H1 (cell line): ENCODE measurements at regions not wholly inside any gene's neighbourhood (a gene's known extent, or its start where the extent isn't known, plus 50 kb on each side); places are given as distances from the start of the nearest gene placed in this dataset.

Experiments used
- CTCF ChIA-PET: fragments of 300-600 bp; sonication (Branson Sonifier 250); formaldehyde crosslinking; loops from one replicate; lab custom pipeline; 2021; ENCODE audit not compliant: partially characterized antibody; lab: Charles Lee
- POLR2A ChIA-PET: fragments of 300-600 bp; sonication (Branson Sonifier 250); formaldehyde crosslinking; loops from one replicate; lab custom pipeline; 2021; ENCODE audit warnings: inconsistent platforms; ENCODE audit not compliant: partially characterized antibody; lab: Charles Lee
- DNase-seq, 2 experiments: peaks; one replicate each; pipeline versions ENCODE4 v3.0.0 to v3.0.0-alpha.2; 2010 to 2022; ENCODE audit warnings: low spot score in 2 of 2, low read depth in 1 of 2, mixed read lengths in 1 of 2
- FAIRE-seq: peaks from 2 replicates; lab custom pipeline; 2011; peaks lifted over from hg19 to GRCh38; lab: Jason Lieb, UNC
- H2AFZ ChIP-seq: 2 replicates; pipeline ENCODE4 v1.8.1; 2012; ENCODE audit warnings: low read length, inconsistent platforms
- H2AK5ac ChIP-seq: 2 replicates; pipeline ENCODE4 v1.6.1; 2013; ENCODE audit warnings: low read depth, low read length
- H2BK120ac ChIP-seq: replicated peaks from 2 replicates; pipeline ENCODE3; 2013; ENCODE audit warnings: low read depth, low read length, inconsistent platforms
- H2BK12ac ChIP-seq: 2 replicates; pipeline ENCODE4 v1.6.1; 2013; ENCODE audit warnings: low read depth, low read length
- H2BK15ac ChIP-seq: 2 replicates; pipeline ENCODE4 v1.6.1; 2013; ENCODE audit warnings: low read length
- H2BK20ac ChIP-seq: 2 replicates; pipeline ENCODE4 v1.6.1; 2013; ENCODE audit warnings: low read length
- H2BK5ac ChIP-seq: 2 replicates; pipeline ENCODE4 v1.6.1; 2013; ENCODE audit warnings: low read depth, low read length
- H3K14ac ChIP-seq: 2 replicates; pipeline ENCODE4 v1.6.1; 2013; ENCODE audit warnings: inconsistent platforms; ENCODE audit not compliant: insufficient read length
- H3K18ac ChIP-seq: 2 replicates; pipeline ENCODE4 v1.6.1; 2013; ENCODE audit warnings: low read length; ENCODE audit errors: extremely low read depth
- H3K23ac ChIP-seq: 2 replicates; pipeline ENCODE4 v1.6.1; 2013; ENCODE audit warnings: inconsistent platforms; ENCODE audit not compliant: insufficient read length
- H3K23me2 ChIP-seq: 2 replicates; pipeline ENCODE4 v1.6.1; 2013; ENCODE audit warnings: low read depth, low read length
- H3K27ac ChIP-seq: 2 replicates; pipeline ENCODE4 v1.6.1; 2011; ENCODE audit warnings: low read depth, low read length, inconsistent platforms
- H3K27me3 ChIP-seq, 4 experiments: replicated peaks in 1 of 4; 1 replicate in 1 of 4; 2 replicates in 3 of 4; pipeline versions ENCODE4 v1.6.1 to v1.8.1; 2011 to 2013; ENCODE audit warnings: low read length in 3 of 4, mild to moderate bottlenecking in 3 of 4, inconsistent platforms in 2 of 4, mixed read lengths in 2 of 4, moderate library complexity in 1 of 4; ENCODE audit not compliant: control insufficient read depth in 3 of 4, insufficient read depth in 3 of 4; ENCODE audit errors: extremely low read depth in 1 of 4
- H3K36me3 ChIP-seq, 4 experiments: 2 replicates each; pipeline versions ENCODE4 v1.6.1 to v1.8.1; 2011 to 2013; ENCODE audit warnings: mild to moderate bottlenecking in 4 of 4, low read length in 3 of 4, moderate library complexity in 2 of 4, control low read depth in 1 of 4, inconsistent platforms in 1 of 4; ENCODE audit not compliant: insufficient read depth in 4 of 4, control insufficient read depth in 2 of 4
- H3K4ac ChIP-seq: replicated peaks from 2 replicates; pipeline ENCODE3; 2013; ENCODE audit warnings: low read length, low read depth, mixed read lengths, inconsistent platforms; ENCODE audit not compliant: insufficient read length
- H3K4me1 ChIP-seq, 4 experiments: replicated peaks in 1 of 4; 1 replicate in 1 of 4; 2 replicates in 3 of 4; pipeline versions ENCODE4 v1.6.1 to v1.8.1; 2011 to 2013; ENCODE audit warnings: low read length in 3 of 4, inconsistent platforms in 2 of 4, mixed read lengths in 1 of 4; ENCODE audit not compliant: insufficient read depth in 4 of 4, control insufficient read depth in 3 of 4
- H3K4me2 ChIP-seq, 2 experiments: 2 replicates each; pipeline versions ENCODE4 v1.6.1 to v1.8.1; 2011 to 2013; ENCODE audit warnings: low read depth in 2 of 2, low read length in 2 of 2, control low read depth in 1 of 2, inconsistent platforms in 1 of 2, mild to moderate bottlenecking in 1 of 2; ENCODE audit not compliant: insufficient read depth in 1 of 2
- H3K4me3 ChIP-seq, 4 experiments: fragments of 200-600, 300-600 bp in 1 of 4; sonication (generic), shearing (Covaris generic), sonication (Bioruptor Twin) in 1 of 4; 2 replicates each; pipeline versions ENCODE4 v1.5.1 to v1.8.1; 2011 to 2016; ENCODE audit warnings: low read length in 4 of 4, low read depth in 3 of 4, control low read depth in 2 of 4, inconsistent platforms in 2 of 4, mild to moderate bottlenecking in 2 of 4, mixed read lengths in 1 of 4, moderate library complexity in 1 of 4; ENCODE audit not compliant: insufficient read depth in 2 of 4; ENCODE audit errors: extremely low read depth in 1 of 4
- H3K56ac ChIP-seq: replicated peaks from 2 replicates; pipeline ENCODE3; 2013; ENCODE audit warnings: low read depth, mild to moderate bottlenecking, mixed read lengths, low read length, inconsistent platforms; ENCODE audit not compliant: insufficient read length
- H3K79me1 ChIP-seq: 2 replicates; pipeline ENCODE4 v1.6.1; 2013; ENCODE audit warnings: low read depth, low read length, control low read depth
- H3K79me2 ChIP-seq, 2 experiments: 2 replicates each; pipeline versions ENCODE4 v1.6.1 to v1.8.1; 2012 to 2013; ENCODE audit warnings: low read length in 2 of 2, mild to moderate bottlenecking in 2 of 2, inconsistent platforms in 1 of 2; ENCODE audit not compliant: insufficient read depth in 2 of 2, control insufficient read depth in 1 of 2
- H3K9ac ChIP-seq, 4 experiments: replicated peaks in 1 of 4; 1 replicate in 1 of 4; 2 replicates in 3 of 4; pipeline versions ENCODE4 v1.6.1 to v1.8.1; 2011 to 2013; ENCODE audit warnings: low read depth in 3 of 4, low read length in 3 of 4, control low read depth in 2 of 4, mild to moderate bottlenecking in 2 of 4, moderate library complexity in 2 of 4, inconsistent platforms in 1 of 4; ENCODE audit errors: extremely low read depth in 1 of 4
- H3K9me3 ChIP-seq, 2 experiments: 2 replicates each; pipeline versions ENCODE4 v1.6.1 to v1.8.1; 2012 to 2013; ENCODE audit warnings: mild to moderate bottlenecking in 2 of 2, moderate library complexity in 2 of 2, control low read depth in 1 of 2, inconsistent platforms in 1 of 2, low read depth in 1 of 2, low read length in 1 of 2, mixed read lengths in 1 of 2; ENCODE audit not compliant: insufficient read depth in 2 of 2
- H4K20me1 ChIP-seq, 2 experiments: replicated peaks in 1 of 2; 2 replicates each; pipeline versions ENCODE3 to v1.8.1; 2011 to 2013; ENCODE audit warnings: inconsistent platforms in 2 of 2, low read length in 2 of 2, mild to moderate bottlenecking in 1 of 2; ENCODE audit not compliant: insufficient read depth in 2 of 2, control insufficient read depth in 1 of 2
- H4K5ac ChIP-seq: 2 replicates; pipeline ENCODE4 v1.6.1; 2013; ENCODE audit warnings: low read length, low read depth, mixed read lengths, inconsistent platforms; ENCODE audit not compliant: insufficient read length
- H4K8ac ChIP-seq: 2 replicates; pipeline ENCODE4 v1.8.0; 2013; ENCODE audit warnings: mild to moderate bottlenecking, moderate library complexity, low read length, inconsistent platforms; ENCODE audit not compliant: insufficient read depth; ENCODE audit errors: extremely low read depth
- H4K91ac ChIP-seq: replicated peaks from 2 replicates; pipeline ENCODE3; 2013; ENCODE audit warnings: low read length, mixed read lengths, inconsistent platforms; ENCODE audit not compliant: insufficient read length
- BRCA1 ChIP-seq: IDR thresholded peaks from 2 replicates; pipeline ENCODE4 v1.6.1; 2012; ENCODE audit warnings: low read depth, low read length, improper control_type of control experiment
- GTF2F1 ChIP-seq: IDR thresholded peaks from 2 replicates; pipeline ENCODE4 v1.6.1; 2012; ENCODE audit warnings: low read depth, low read length, improper control_type of control experiment, borderline replicate concordance
- KDM4A ChIP-seq: IDR thresholded peaks from one replicate; pipeline ENCODE4 v1.7.1; 2012; ENCODE audit warnings: low read depth, mild to moderate bottlenecking, moderate library complexity, low read length, inconsistent platforms; ENCODE audit not compliant: severe bottlenecking
- RXRA ChIP-seq: IDR thresholded peaks from 2 replicates; pipeline ENCODE4 v1.6.1; 2011; ENCODE audit warnings: low read depth, mild to moderate bottlenecking, low read length, moderate library complexity; ENCODE audit not compliant: insufficient read depth
- SP4 ChIP-seq: IDR thresholded peaks from 2 replicates; pipeline ENCODE4 v1.6.1; 2012; ENCODE audit warnings: low read length, inconsistent platforms
- SUZ12 ChIP-seq: fragments of 200-600 bp; sonication (generic); IDR thresholded peaks from 2 replicates; pipeline ENCODE4 v1.6.1; 2012; ENCODE audit warnings: mild to moderate bottlenecking, inconsistent platforms, low read length, moderate library complexity, mixed read lengths
- TAF1 ChIP-seq: IDR thresholded peaks from 2 replicates; pipeline ENCODE4 v1.6.1; 2011; ENCODE audit warnings: mild to moderate bottlenecking, low read depth, low read length
- TAF7 ChIP-seq: optimal IDR thresholded peaks from 2 replicates; pipeline ENCODE3; 2011; ENCODE audit warnings: low read depth, mild to moderate bottlenecking, inconsistent platforms, low read length, moderate library complexity, borderline replicate concordance
- TCF12 ChIP-seq: IDR thresholded peaks from 2 replicates; pipeline ENCODE4 v1.6.1; 2011; ENCODE audit warnings: low read depth, mild to moderate bottlenecking, low read length
- YY1 ChIP-seq: IDR thresholded peaks from 2 replicates; pipeline ENCODE4 v1.6.1; 2011; ENCODE audit warnings: low read depth, mild to moderate bottlenecking, low read length
- WGBS, 2 experiments: shearing (Covaris generic) in 1 of 2; methylation state at CpG; one replicate each; pipeline versions ENCODE4 v1.1.6 to v1.1.7; 2013 to 2015; ENCODE audit warnings: low lambda C conversion rate in 2 of 2, mixed read lengths in 2 of 2, inconsistent platforms in 1 of 2, low coverage in 1 of 2, missing lambda C conversion rate in 1 of 2; ENCODE audit not compliant: insufficient replicate concordance in 2 of 2, insufficient coverage in 1 of 2, insufficient read length in 1 of 2; ENCODE audit errors: extremely low coverage in 1 of 2, missing lambda C conversion rate in 1 of 2; 5-methylcytosine and 5-hydroxymethylcytosine counted together
- TF ChIP-seq, protein P1 (sequence below), 3 experiments: IDR thresholded peaks; 1 replicate in 2 of 3; 2 replicates in 1 of 3; pipeline versions ENCODE4 v1.5.1 to v1.6.1; 2011; ENCODE audit warnings: low read length in 3 of 3, mild to moderate bottlenecking in 3 of 3, inconsistent platforms in 2 of 3, low read depth in 1 of 3, moderate library complexity in 1 of 3; ENCODE audit not compliant: insufficient read depth in 1 of 3; ENCODE audit errors: control extremely low read depth in 1 of 3
- TF ChIP-seq, protein P2 (sequence below): IDR thresholded peaks from 2 replicates; pipeline ENCODE4 v1.6.1; 2011; ENCODE audit warnings: low read length, improper control_type of control experiment

DNA sequence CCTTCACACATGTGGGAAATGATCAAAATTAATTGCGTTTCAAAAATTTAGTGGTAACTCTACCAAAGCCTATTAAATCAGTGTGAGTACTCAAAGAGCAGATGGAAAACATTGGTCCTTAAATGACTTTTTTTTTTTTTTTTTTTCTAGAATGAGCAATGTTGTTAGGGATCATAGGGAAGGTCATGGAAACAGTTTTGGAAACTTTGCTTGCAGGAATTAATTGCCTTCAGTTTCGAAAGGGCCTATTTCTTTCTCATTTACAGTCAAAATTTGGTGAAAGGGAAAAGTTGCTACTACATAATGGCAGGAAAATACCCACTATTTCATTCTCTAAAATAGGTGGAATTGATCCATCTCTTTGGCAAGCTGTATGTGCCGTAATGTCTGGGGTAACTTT, 160.9 kb downstream of the RTL9 start:
- Histone ChIP-seq H3K79me2 (no peaks in the 10 kb centered on the region), H2BK20ac (no peak overlapping the region), H2BK120ac (no peak overlapping the region), H2AFZ (no peak overlapping the region), H3K9me3 (no peaks in the 10 kb centered on the region), H2BK15ac (no peak overlapping the region), H3K23ac (no peak overlapping the region), H3K14ac (no peak overlapping the region), H2BK5ac (no peak overlapping the region), H4K5ac (no peak overlapping the region), H3K4me1 (peaks cover 0 to 7% (median 3%) of the 10 kb centered on the region in 4 experiments; a peak in 3 of 7 replicates), H3K4me3 (no peak overlapping the region), H2BK12ac (no peak overlapping the region), H3K4ac (no peak overlapping the region), H3K27me3 (no peaks in the 10 kb centered on the region), H3K79me1 (no peaks in the 10 kb centered on the region), H3K9ac (no peak overlapping the region), H4K20me1 (no peaks in the 10 kb centered on the region), H3K23me2 (no peaks in the 10 kb centered on the region), H3K18ac (no peak overlapping the region), H2AK5ac (no peak overlapping the region), H4K91ac (no peak overlapping the region), H3K4me2 (no peak overlapping the region), H4K8ac (no peak overlapping the region), H3K27ac (no peak overlapping the region), H3K36me3 (no peaks in the 10 kb centered on the region), H3K56ac (no peak overlapping the region)
- ChIA-PET POLR2A (no interaction called here), CTCF (interaction anchor here (1.1 kb wide), 1 partner anchor 134 kb away, joined by 3 read pairs; no protein-coding TSS in a partner anchor)
- DNase-seq: no peak
- FAIRE-seq: no peak
- WGBS, 2 experiments: 82% methylated on average over 3 of the region's 3 CpGs; no CpG with 5 or more reads in 1 of the 2 experiments
- TF ChIP-seq YY1: no peak
- no peak for TF ChIP-seq SP4
- TF ChIP-seq RXRA: no peak
- no peak for TF ChIP-seq TCF12
- no peak for TF ChIP-seq SUZ12
- TF ChIP-seq, protein P1, sequence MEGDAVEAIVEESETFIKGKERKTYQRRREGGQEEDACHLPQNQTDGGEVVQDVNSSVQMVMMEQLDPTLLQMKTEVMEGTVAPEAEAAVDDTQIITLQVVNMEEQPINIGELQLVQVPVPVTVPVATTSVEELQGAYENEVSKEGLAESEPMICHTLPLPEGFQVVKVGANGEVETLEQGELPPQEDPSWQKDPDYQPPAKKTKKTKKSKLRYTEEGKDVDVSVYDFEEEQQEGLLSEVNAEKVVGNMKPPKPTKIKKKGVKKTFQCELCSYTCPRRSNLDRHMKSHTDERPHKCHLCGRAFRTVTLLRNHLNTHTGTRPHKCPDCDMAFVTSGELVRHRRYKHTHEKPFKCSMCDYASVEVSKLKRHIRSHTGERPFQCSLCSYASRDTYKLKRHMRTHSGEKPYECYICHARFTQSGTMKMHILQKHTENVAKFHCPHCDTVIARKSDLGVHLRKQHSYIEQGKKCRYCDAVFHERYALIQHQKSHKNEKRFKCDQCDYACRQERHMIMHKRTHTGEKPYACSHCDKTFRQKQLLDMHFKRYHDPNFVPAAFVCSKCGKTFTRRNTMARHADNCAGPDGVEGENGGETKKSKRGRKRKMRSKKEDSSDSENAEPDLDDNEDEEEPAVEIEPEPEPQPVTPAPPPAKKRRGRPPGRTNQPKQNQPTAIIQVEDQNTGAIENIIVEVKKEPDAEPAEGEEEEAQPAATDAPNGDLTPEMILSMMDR (IDR thresholded peaks at IDR 0.05; ENCODE audit: control extremely low read depth in 1 of 3, insufficient read depth in 1 of 3, low read depth in 1 of 3, low read length in 3 of 3): no peak
- TF ChIP-seq, protein P2, sequence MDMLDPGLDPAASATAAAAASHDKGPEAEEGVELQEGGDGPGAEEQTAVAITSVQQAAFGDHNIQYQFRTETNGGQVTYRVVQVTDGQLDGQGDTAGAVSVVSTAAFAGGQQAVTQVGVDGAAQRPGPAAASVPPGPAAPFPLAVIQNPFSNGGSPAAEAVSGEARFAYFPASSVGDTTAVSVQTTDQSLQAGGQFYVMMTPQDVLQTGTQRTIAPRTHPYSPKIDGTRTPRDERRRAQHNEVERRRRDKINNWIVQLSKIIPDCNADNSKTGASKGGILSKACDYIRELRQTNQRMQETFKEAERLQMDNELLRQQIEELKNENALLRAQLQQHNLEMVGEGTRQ: no peak
- TF ChIP-seq GTF2F1: no peak
- TF ChIP-seq KDM4A: no peak
- no peak for TF ChIP-seq BRCA1
- TF ChIP-seq TAF1: no peak
- TF ChIP-seq TAF7: no peak
